GM12801 (cell line): ENCODE measurements at regions not wholly inside any gene's neighbourhood (a gene's known extent, or its start where the extent isn't known, plus 50 kb on each side); places are given as distances from the start of the nearest gene placed in this dataset.

Source experiments
- TF ChIP-seq, protein P1 (sequence below): IDR thresholded peaks from one replicate; pipeline ENCODE4 v1.5.1; 2011; ENCODE audit warnings: control low read depth; ENCODE audit not compliant: insufficient read length; ENCODE audit errors: extremely low read depth

GRCh38 chr12:46670636-46671035 is 155.2 kb downstream of the SLC38A4 start:
- TF ChIP-seq, protein P1, sequence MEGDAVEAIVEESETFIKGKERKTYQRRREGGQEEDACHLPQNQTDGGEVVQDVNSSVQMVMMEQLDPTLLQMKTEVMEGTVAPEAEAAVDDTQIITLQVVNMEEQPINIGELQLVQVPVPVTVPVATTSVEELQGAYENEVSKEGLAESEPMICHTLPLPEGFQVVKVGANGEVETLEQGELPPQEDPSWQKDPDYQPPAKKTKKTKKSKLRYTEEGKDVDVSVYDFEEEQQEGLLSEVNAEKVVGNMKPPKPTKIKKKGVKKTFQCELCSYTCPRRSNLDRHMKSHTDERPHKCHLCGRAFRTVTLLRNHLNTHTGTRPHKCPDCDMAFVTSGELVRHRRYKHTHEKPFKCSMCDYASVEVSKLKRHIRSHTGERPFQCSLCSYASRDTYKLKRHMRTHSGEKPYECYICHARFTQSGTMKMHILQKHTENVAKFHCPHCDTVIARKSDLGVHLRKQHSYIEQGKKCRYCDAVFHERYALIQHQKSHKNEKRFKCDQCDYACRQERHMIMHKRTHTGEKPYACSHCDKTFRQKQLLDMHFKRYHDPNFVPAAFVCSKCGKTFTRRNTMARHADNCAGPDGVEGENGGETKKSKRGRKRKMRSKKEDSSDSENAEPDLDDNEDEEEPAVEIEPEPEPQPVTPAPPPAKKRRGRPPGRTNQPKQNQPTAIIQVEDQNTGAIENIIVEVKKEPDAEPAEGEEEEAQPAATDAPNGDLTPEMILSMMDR = no peak

- TF ChIP-seq, protein P1 = no peak
Measured at GRCh38 chr12:46669720-46670119, 156.1 kb downstream of the SLC38A4 start.

DNA sequence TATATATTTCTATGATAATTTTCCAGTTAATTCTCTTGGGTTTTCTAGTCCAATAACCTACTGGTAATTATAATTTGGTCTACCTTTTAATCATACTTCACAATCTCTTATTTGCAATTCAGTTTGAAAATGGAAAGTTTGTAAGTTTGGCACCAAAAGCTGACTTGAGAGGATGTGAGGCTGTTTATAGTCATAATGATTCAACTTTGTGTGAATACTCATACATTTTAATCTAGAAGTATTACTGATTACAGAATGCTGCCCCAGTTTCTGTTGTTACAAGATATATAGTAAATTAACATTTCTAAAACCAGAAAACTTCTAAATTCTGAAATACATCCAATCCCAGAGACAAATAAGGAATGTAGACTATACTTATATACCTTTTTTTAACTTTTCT is 158.2 kb downstream of the SLC38A4 start:
- TF ChIP-seq, protein P1 = no peak

GRCh38 chr12:46664761-46665287 is 161.0 kb downstream of the SLC38A4 start:
- TF ChIP-seq, protein P1 = no peak

DNA sequence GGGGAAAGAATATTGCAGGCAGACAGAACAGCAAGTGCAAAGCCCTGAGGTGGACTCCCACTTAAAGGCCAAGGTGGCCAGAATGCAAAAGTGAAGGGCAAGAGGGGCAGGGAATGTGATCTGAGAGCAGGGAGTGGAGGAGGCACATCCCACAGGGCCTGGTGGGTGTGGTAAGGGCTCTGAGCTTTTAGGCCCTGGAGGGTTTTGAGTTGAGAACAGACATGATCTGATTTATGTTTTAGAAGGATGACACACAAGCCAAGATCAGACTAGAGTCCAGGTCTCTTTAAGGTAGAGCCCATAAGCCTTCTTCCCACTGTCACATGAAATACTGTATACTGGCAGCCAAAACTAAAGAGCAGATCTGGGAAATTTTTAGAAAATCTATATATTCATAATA is 162.5 kb downstream of the SLC38A4 start:
- TF ChIP-seq, protein P1 = no peak

DNA sequence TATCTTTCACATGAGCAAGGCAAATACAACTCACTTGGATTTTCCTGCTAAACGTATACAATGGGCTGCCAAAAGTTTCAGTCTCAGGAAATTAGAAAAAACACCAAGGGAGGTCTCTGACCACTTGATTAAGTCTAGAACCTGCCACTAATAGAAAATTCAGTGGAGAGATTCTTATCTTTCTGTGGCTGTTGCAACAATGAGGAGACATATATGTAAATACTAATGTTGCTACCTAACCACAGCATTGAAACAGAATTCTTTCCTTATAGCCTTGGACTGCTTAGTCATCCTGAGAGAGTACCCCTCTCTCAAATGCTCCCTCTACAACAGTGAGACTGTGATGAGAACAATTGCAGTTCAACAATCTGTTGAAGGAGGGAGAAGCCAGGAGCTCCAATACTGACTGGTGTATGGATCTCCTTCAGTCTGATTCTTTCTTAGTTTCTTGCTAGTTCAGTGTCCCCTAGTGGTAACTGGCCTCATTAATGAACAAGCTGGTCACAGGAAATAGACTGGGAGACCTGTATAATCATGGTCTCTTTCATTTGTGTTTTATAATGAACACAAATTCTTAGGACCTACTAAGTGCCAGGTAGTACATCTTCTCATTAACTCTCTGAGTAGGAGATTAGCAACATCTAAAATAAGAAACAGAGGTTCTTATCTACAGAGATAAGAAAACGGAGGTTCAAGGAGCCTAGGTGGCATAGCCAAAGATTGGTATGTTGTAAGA is 164.5 kb downstream of the SLC38A4 start:
- TF ChIP-seq, protein P1 = peak; percentile 39

DNA sequence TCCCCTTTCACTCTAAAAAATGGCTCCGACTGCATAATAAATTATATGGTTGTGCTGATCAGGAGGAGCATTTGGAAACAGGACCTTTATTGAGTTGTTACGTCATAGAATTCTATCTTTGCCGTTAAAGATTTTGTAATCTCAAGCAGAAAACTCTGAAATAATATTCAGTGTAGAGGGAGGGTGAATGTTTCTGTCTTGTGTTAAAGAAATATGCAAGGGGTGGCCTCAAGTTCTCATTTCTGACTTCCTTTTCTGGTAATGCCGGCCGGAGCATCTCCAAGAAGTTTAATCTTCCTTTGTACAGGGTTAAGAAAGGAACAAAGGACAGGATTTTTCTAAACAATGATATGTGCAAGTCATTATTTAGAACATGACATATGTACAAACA is 165.1 kb downstream of the SLC38A4 start:
- TF ChIP-seq, protein P1 = no peak
